AG20443 (cell line): ENCODE measurements at regions not wholly inside any gene's neighbourhood (a gene's known extent, or its start where the extent isn't known, plus 50 kb on each side); places are given as distances from the start of the nearest gene placed in this dataset.
"Not testable (repeated sequence)": the region's sequence is repeated elsewhere in the genome, so short reads cannot be mapped to it uniquely, and the experiment has no call there.

Source experiments
- DNase-seq: peaks from one replicate; pipeline ENCODE4 v3.0.0; 2012; ENCODE audit warnings: low spot score, mixed read lengths

DNA sequence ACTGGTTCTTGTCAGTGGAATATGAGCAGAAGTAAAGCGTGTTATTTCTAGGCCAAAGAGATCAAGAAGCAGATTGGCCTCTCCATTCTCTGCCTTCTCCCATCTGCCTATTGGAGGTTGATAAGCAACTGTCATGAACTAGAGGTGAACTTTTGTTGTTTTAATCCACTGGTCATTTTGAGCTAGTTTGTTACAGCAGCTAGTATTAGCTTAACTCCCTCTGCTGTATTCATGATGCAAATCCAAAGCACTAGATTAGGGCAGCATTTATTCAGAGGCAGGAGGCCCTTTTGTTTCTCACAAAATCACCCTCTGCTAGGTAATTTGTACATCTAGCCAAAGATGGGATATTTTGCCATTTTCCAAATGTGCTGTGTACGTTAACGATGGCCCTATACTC lies 97.3 kb upstream of the DPT start:
- DNase-seq, result no peak

- no peak for DNase-seq
Measured at GRCh38 chr1:168827557-168827956, 98.6 kb upstream of the DPT start.

DNA sequence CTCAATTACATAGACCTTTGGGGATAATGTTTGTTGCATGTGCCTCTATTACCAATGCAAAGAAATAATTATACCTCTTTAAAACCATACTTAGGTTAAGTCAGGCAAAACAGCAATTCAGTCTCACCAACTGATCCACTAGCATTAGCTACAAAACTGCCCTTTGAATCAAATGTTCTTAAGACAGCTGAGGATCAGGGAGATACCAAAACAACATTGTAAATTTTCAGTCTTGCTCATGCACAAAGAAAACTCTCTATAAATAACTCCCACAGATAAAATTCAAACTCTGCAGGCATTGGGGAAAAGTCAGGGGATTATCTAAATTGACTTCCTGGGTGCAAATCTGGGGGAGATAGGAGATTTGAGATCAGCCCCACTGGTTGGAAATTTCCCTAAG lies 100.9 kb upstream of the DPT start:
- no peak for DNase-seq

DNA sequence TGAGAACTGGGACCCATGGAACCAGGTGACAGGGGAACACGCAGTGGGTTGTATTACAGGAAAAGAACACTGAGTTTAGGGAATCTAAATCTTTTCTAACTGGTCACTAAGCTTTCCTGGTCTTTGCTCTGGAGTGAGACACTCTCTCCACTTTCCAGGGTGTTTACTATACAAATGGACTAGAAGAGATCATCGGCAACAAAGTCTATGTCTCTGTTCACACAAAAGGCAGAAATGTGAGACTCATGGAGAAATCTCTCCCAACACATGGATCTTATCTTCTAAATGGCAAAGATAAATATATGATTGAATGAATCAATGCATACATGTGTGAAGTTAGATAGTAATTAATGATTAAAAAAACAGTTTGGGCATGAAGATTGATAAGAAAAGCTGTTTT lies 101.6 kb upstream of the DPT start:
- no peak for DNase-seq

DNA sequence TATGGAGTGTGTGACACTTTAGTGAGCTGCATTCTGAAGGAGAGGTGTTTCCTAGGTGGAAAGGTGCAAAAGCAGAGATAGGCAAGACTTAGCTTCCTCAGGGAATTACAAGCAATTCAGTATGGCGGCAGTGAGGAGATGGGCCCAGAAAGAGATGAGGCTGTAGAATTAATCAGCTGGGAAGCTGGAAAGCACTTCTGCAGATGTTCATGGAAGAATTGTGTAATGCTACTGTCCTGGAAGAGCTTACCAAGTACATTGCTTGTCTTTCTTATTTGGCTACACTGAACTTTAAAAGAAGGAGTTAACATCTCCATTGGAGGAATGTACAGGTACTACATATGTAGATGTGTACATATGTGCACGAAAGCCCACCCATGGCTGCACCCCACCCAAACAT lies 103.7 kb upstream of the DPT start:
- DNase-seq, result no peak

- DNase-seq, result no peak
Measured at GRCh38 chr1:168833362-168833761, 104.4 kb upstream of the DPT start.

- DNase-seq, result no peak
Measured at GRCh38 chr1:168833801-168834224, 104.8 kb upstream of the DPT start.

DNA sequence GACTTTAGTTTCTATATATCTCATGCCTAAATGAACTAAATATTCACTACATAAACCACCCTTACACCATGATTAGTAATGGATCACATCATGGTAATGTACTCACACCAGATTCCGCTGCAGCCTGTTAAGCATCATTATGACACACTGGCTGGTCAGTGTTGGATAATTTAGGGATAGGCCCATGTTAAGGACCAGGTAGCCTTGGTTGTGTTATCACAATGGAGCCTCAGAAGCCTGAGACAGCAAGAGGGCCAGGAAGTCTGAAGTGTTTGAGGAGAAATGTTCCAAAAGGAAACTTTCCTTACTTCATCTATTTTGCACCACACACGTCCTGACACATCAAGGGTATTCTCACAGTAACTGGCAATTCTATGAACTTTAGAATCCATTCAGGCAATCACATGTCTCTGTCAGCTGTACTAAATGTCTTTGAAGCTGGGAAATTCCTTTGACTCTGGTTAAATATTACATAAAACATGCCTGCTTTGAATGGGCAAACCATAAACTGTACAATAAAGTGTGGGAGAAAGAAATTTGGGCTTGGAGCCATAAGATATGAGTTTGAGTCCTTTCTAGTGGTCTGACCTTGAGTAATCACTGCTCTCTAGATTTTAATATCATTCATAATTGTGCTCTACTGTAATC lies 105.3 kb upstream of the DPT start:
- no peak for DNase-seq

DNA sequence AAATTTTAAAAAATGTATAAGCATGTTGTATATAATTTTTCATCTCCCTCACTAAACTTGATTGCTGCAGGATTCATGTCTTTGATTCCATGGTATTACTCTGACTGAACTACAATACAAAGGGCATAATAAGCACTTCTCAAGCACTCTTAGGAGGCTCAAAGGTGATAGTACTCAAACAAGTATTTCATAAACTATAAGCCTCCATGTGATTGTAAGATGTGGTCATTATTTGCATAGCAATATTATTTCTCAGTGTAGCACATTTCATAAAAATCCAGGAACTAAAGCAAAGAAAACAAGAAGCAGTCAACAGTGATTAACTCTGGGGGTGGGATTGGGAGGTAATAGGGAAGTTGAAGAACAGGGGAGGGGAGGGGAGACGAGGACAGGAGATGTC lies 106.2 kb upstream of the DPT start:
- no peak for DNase-seq

GRCh38 chr1:168835791-168836190 lies 106.8 kb upstream of the DPT start:
- no peak for DNase-seq

GRCh38 chr1:168836469-168836868 lies 107.5 kb upstream of the DPT start:
- DNase-seq, result no peak

DNA sequence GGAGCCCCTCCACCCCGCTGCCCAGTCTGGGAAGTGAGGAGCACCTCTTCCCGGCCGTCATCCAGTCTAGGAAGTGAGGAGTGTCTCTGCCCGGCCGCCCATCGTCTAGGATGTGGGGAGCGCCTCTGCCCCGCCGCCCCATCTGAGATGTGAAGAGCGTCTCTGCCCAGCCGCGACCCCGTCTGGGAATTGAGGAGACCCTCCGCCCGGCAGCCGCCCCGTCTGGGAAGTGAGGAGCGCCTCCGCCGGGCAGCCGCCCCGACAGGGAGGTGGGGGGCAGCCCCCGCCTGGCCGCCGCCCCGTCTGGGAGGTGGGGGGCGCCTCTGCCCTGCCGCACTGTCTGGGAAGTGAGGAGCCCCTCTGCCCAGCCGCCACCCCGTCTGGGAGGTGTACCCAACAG lies 108.2 kb upstream of the DPT start:
- DNase-seq, result not testable (repeated sequence)

DNA sequence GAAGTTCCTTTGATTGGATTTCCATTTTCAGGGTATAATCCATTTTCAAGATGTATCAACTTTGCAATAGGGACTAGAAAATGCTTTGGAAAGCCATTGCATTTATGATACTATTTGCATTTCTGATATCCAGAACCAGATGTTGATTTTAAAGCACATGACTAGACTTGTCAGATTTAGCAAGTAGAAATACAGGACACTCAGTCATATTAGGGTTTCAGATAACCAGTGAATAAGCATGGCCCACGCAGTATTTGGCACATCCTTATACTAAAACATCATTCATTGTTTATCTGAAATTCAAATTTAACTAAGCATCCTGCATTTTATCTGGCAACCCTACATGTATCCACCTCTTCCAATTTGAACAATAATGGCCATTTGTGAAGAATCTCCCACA lies 113.3 kb upstream of the DPT start:
- no peak for DNase-seq

GRCh38 chr1:168842916-168843315 lies 113.9 kb upstream of the DPT start:
- DNase-seq, result no peak

DNA sequence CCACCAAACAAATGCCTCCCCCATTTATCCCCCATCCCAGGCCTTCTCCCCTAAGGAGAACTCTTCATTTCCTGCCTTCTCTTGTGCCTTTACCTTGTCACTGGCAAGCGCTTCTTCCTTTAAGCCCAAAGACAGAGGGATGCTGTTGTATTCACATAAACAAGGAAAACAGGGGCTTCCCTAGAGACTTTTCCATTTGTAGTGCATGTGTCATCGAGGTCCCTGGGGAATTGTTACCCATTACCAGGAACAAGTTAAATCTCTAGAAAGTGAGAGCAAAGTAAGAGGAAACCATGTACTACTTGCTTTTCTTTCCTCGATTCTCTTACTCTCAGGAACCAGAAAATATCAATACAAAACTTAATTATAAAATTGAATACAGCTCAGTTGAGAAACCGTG lies 114.4 kb upstream of the DPT start:
- DNase-seq, result no peak

- DNase-seq, result no peak
Measured at GRCh38 chr1:168843950-168844349, 114.9 kb upstream of the DPT start.

GRCh38 chr1:168845140-168845539 lies 116.1 kb upstream of the DPT start:
- no peak for DNase-seq

DNA sequence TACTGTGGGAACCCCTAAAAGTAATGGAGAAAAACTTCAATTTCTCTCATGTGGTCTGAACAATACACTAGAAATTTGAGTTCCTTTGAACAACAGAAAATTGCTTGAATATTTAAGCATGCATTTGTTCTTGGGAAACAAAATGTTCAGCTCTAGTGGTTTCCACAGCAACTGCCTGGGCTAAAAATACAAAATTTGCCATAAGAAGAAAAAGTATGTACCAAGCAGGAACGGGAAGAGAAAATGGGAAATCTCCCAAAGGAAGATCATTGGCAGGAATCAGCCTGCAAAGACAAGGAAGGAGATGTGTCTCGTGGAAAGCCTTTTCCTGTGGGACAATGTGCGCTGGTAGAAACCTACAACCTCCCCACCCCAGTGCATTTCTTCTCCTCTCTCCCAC lies 119.0 kb upstream of the DPT start:
- no peak for DNase-seq

GRCh38 chr1:168861421-168862004 lies 132.5 kb upstream of the DPT start:
- DNase-seq, result no peak

- no peak for DNase-seq
Measured at GRCh38 chr1:168863772-168864171, 134.8 kb upstream of the DPT start.

GRCh38 chr1:168864266-168864665 lies 135.3 kb upstream of the DPT start:
- DNase-seq, result no peak

- no peak for DNase-seq
Measured at GRCh38 chr1:168865850-168866620, 137.0 kb upstream of the DPT start.

DNA sequence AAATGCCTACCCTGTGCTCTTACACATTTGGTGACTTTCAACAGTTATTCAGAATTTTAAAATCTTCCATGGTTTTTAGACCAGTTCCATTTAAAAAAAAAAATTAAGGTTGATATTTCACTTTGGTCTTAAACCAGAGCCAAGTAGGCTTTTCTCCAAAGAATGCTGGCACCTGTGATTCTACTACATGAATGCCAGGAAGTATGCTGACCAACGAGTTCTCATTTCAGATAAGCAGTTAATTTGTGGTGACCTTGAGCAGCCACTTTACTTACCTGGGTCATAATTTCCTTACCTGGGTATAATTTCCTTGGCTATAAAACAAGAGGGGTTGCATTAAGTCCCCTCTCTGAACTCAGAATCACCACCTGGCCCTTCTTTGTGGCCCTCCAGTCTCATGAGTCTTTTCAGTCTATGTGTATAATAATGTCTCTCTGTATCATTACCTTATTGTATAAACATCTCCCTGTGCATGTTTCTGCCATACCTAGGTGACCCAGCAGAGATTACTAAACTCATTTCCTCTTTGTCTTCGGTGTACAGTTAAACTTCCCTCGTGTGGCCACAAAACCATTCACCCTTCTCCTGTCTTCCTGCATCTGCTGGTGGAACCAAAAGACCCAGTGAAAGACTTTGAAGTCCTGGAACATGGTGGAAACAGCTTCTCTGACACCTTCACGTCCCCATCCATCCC lies 139.1 kb upstream of the DPT start:
- DNase-seq, result no peak
